ENCODE measurements at regions not wholly inside any gene's neighbourhood (a gene's known extent, or its start where the extent isn't known, plus 50 kb on each side); places are given as distances from the start of the nearest gene placed in this dataset.

DNA sequence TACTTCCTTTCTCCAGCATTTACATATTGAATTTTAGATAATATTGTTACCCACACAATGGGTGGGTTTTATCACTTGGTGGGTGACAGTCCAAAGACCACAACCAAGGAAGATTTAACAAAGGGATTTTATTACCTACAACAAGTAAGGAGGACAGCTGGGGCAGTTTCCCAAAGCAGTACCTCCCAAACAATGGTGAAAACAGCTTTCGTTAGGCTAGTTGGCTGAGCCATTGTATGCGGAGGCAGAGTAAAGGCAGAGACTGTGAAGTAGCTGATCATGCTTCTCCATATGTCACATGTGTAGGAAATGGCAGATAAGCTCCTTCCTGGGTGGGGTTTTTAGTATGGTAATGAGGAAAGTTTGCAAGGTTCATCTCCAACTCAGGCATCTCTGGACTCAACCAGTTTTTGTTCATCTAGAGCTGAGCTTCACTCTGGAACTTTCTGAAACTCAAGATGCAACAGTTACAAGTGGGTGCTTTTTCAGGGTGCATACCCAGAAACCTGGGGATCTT is 104.3 kb upstream of the PSMD7 start:
- no peaks in the 10 kb centered on the region for H3K9me3 ChIP-seq (ENCODE audit: low read depth, low read length)
- no peak overlapping the region for H3K4me2 ChIP-seq (ENCODE audit: insufficient read depth, low read length)
- H3K79me2 ChIP-seq (ENCODE audit: insufficient read depth, low read length) = no peaks in the 10 kb centered on the region
- no peaks in the 10 kb centered on the region for H4K20me1 ChIP-seq (ENCODE audit: insufficient read depth, low read length)
- no peak overlapping the region for H3K4me3 ChIP-seq (ENCODE audit: insufficient read depth, low read length)
- H3K27me3 ChIP-seq (ENCODE audit: insufficient read depth, low read length) = no peaks in the 10 kb centered on the region
- no peaks in the 10 kb centered on the region for H3K36me3 ChIP-seq (ENCODE audit: insufficient read depth, low read length)
- no peak overlapping the region for H3K27ac ChIP-seq (ENCODE audit: low read depth, low read length)
- H3K4me1 ChIP-seq (ENCODE audit: insufficient read depth, low read length) = no peaks in the 10 kb centered on the region
- TF ChIP-seq, protein P1, sequence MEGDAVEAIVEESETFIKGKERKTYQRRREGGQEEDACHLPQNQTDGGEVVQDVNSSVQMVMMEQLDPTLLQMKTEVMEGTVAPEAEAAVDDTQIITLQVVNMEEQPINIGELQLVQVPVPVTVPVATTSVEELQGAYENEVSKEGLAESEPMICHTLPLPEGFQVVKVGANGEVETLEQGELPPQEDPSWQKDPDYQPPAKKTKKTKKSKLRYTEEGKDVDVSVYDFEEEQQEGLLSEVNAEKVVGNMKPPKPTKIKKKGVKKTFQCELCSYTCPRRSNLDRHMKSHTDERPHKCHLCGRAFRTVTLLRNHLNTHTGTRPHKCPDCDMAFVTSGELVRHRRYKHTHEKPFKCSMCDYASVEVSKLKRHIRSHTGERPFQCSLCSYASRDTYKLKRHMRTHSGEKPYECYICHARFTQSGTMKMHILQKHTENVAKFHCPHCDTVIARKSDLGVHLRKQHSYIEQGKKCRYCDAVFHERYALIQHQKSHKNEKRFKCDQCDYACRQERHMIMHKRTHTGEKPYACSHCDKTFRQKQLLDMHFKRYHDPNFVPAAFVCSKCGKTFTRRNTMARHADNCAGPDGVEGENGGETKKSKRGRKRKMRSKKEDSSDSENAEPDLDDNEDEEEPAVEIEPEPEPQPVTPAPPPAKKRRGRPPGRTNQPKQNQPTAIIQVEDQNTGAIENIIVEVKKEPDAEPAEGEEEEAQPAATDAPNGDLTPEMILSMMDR (IDR thresholded peaks at IDR 0.05; ENCODE audit: extremely low read depth, low read depth, low read length) = no peak
- DNase-seq (ENCODE audit: insufficient read length, low spot score, missing footprints) = no peak
- H2AFZ ChIP-seq (ENCODE audit: low read length) = no peak overlapping the region

DNA sequence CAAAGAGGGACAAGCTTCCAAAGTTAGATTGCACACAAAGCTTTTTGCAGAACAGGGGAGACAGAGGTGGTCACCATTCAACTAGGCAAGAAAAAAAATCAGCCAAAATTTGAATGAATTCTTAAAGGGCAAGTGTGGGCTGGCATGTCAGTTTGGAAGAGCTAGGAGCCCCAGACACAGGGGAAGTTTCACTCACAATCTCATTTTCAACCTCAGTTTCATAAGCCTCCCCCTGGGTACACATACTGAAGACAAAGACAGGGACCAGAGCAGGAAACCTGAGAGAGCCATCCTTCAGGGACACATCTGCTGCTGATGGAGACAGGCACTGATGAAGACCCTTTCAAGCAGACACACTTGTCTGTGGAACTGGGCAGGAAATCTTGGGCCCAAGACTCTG is 106.3 kb upstream of the PSMD7 start:
- Histone ChIP-seq H4K20me1 (ENCODE audit: insufficient read depth, low read length) (no peaks in the 10 kb centered on the region), H3K9me3 (ENCODE audit: low read depth, low read length) (no peaks in the 10 kb centered on the region), H3K27me3 (ENCODE audit: insufficient read depth, low read length) (no peaks in the 10 kb centered on the region), H3K4me2 (ENCODE audit: insufficient read depth, low read length) (no peak overlapping the region), H3K4me1 (ENCODE audit: insufficient read depth, low read length) (no peaks in the 10 kb centered on the region), H2AFZ (ENCODE audit: low read length) (no peak overlapping the region), H3K27ac (ENCODE audit: low read depth, low read length) (no peak overlapping the region), H3K36me3 (ENCODE audit: insufficient read depth, low read length) (no peaks in the 10 kb centered on the region), H3K79me2 (ENCODE audit: insufficient read depth, low read length) (no peaks in the 10 kb centered on the region), H3K4me3 (ENCODE audit: insufficient read depth, low read length) (no peak overlapping the region)
- no peak for DNase-seq (ENCODE audit: insufficient read length, low spot score, missing footprints)
- TF ChIP-seq, protein P1 (IDR thresholded peaks at IDR 0.05; ENCODE audit: extremely low read depth, low read depth, low read length) = no peak

DNA sequence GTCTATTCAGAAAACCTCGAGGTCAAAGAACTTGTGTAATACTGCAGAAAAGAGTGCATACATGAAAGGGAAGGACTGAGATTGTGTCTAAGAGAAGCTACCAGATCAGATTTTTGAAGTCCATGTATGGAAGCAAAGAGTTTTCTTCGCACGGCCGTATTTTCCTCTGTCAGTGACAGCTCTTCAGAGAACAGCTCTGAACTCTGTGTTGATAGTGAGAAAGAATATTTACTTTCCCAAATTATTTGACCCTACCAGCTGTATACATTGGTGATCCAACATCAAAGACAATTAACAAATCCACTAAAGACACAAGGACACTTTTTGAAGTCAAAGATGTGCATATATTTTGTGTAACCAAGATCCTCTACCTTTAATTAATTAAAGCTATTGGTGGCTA is 107.8 kb upstream of the PSMD7 start:
- Histone ChIP-seq H3K79me2 (ENCODE audit: insufficient read depth, low read length) (no peaks in the 10 kb centered on the region), H3K4me1 (ENCODE audit: insufficient read depth, low read length) (no peaks in the 10 kb centered on the region), H4K20me1 (ENCODE audit: insufficient read depth, low read length) (no peaks in the 10 kb centered on the region), H3K27me3 (ENCODE audit: insufficient read depth, low read length) (no peaks in the 10 kb centered on the region), H3K36me3 (ENCODE audit: insufficient read depth, low read length) (no peaks in the 10 kb centered on the region), H3K9me3 (ENCODE audit: low read depth, low read length) (no peaks in the 10 kb centered on the region), H2AFZ (ENCODE audit: low read length) (no peak overlapping the region), H3K4me3 (ENCODE audit: insufficient read depth, low read length) (no peak overlapping the region), H3K4me2 (ENCODE audit: insufficient read depth, low read length) (no peak overlapping the region), H3K27ac (ENCODE audit: low read depth, low read length) (no peak overlapping the region)
- DNase-seq (ENCODE audit: insufficient read length, low spot score, missing footprints) = no peak
- TF ChIP-seq, protein P1 (IDR thresholded peaks at IDR 0.05; ENCODE audit: extremely low read depth, low read depth, low read length) = no peak

DNA sequence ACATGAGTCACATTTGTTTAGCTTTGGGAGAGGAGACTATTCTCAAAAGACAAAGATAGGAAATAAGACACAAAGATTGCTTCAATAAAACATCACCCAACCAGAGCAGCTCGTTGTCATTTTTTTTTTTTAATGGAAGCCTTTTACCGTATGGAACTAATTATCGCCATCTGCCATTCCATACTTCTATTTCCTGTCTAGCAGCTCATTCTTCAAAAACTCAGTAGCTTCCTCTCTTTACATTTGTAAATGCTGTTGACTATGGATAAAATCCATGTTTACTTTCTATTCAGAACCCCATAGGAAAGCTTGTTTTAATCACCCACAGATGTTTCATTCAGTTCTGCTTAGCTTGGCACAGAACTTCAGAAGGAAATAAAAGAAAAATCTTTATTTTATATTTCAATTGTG is 110.0 kb upstream of the PSMD7 start:
- no peak overlapping the region for H2AFZ ChIP-seq (ENCODE audit: low read length)
- H4K20me1 ChIP-seq (ENCODE audit: insufficient read depth, low read length) = no peaks in the 10 kb centered on the region
- H3K4me2 ChIP-seq (ENCODE audit: insufficient read depth, low read length) = no peak overlapping the region
- H3K79me2 ChIP-seq (ENCODE audit: insufficient read depth, low read length) = no peaks in the 10 kb centered on the region
- H3K27me3 ChIP-seq (ENCODE audit: insufficient read depth, low read length) = no peaks in the 10 kb centered on the region
- DNase-seq (ENCODE audit: insufficient read length, low spot score, missing footprints) = no peak
- no peak overlapping the region for H3K27ac ChIP-seq (ENCODE audit: low read depth, low read length)
- H3K4me1 ChIP-seq (ENCODE audit: insufficient read depth, low read length) = no peaks in the 10 kb centered on the region
- no peaks in the 10 kb centered on the region for H3K9me3 ChIP-seq (ENCODE audit: low read depth, low read length)
- TF ChIP-seq, protein P1 (IDR thresholded peaks at IDR 0.05; ENCODE audit: extremely low read depth, low read depth, low read length) = no peak
- H3K36me3 ChIP-seq (ENCODE audit: insufficient read depth, low read length) = no peaks in the 10 kb centered on the region
- H3K4me3 ChIP-seq (ENCODE audit: insufficient read depth, low read length) = no peak overlapping the region
